ENCODE measurements at regions not wholly inside any gene's neighbourhood (a gene's known extent, or its start where the extent isn't known, plus 50 kb on each side); places are given as distances from the start of the nearest gene placed in this dataset.

DNA sequence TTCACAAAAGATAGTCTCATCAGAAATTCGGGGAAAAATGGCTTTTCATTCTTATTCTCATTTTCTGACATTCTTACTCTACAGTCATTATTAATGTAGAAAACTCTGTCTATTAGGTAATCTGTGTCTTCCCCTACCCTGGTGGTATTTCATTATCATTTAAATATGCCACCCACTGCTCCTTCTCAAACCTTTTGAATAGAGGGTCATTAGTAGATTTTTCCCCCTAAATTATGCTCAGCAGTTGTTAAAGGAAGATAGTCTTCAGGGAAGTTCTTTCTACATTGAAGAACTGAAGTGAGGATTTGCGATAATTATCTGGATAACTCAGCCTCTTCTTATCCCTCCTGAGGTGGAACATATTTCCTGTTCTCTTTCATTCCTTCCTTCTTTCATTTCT lies 989.5 kb upstream of the RBFOX1 start:
- TF ChIP-seq FOXK2 (IDR thresholded peaks at IDR 0.05) (no peak), LEF1 (IDR thresholded peaks at IDR 0.05; ENCODE audit: borderline replicate concordance) (no peak), SP1 (IDR thresholded peaks at IDR 0.05) (no peak), BHLHE40 (IDR thresholded peaks at IDR 0.05; ENCODE audit: borderline replicate concordance) (no peak), FOXM1 (IDR thresholded peaks at IDR 0.05; ENCODE audit: borderline replicate concordance) (no peak), TARDBP (IDR thresholded peaks at IDR 0.05) (no peak), NFRKB (IDR thresholded peaks at IDR 0.05) (no peak), FOXA1 (IDR thresholded peaks at IDR 0.05) (no peak), SUZ12 (IDR thresholded peaks at IDR 0.05) (no peak), ELF4 (IDR thresholded peaks at IDR 0.05) (no peak), CTBP1 (IDR thresholded peaks at IDR 0.05; ENCODE audit: borderline replicate concordance) (no peak), HDGF (IDR thresholded peaks at IDR 0.05; ENCODE audit: borderline replicate concordance) (no peak), ARNT (IDR thresholded peaks at IDR 0.05) (no peak), L3MBTL2 (conservative IDR thresholded peaks at IDR 0.05) (no peak), ZNF384 (IDR thresholded peaks at IDR 0.05) (no peak)
- TF ChIP-seq, protein P1, sequence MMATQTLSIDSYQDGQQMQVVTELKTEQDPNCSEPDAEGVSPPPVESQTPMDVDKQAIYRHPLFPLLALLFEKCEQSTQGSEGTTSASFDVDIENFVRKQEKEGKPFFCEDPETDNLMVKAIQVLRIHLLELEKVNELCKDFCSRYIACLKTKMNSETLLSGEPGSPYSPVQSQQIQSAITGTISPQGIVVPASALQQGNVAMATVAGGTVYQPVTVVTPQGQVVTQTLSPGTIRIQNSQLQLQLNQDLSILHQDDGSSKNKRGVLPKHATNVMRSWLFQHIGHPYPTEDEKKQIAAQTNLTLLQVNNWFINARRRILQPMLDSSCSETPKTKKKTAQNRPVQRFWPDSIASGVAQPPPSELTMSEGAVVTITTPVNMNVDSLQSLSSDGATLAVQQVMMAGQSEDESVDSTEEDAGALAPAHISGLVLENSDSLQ (IDR thresholded peaks at IDR 0.05), result no peak
- DNase-seq (ENCODE audit: extremely low spot score), result no peak
- ChIA-PET CTCF (no interaction called here), POLR2A (no interaction called here)

DNA sequence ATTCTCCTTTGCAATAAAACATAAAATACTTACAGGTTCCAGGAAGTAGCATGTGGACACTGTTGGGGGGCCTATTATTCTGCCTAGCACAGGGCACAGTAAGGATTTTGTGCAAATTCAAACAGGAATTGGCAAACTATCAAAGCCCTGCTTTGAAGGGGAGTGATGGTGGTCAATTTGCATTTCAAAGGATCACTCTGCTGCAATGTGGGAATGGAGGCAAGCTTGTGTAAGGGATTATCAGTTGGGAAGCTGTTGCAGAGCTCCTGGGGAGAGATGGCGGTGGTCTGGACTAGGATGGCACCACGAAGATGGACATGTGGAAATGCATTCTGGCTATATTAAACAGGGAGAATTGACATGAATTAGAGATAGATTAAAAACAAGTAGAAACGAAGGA lies 990.7 kb upstream of the RBFOX1 start:
- DNase-seq (ENCODE audit: extremely low spot score), result no peak
- CTCF ChIA-PET, result no interaction called here
- TF ChIP-seq ARNT (IDR thresholded peaks at IDR 0.05) (no peak), ELF4 (IDR thresholded peaks at IDR 0.05) (no peak), NFRKB (IDR thresholded peaks at IDR 0.05) (no peak), LEF1 (IDR thresholded peaks at IDR 0.05; ENCODE audit: borderline replicate concordance) (no peak), FOXK2 (IDR thresholded peaks at IDR 0.05) (no peak), SUZ12 (IDR thresholded peaks at IDR 0.05) (no peak), BHLHE40 (IDR thresholded peaks at IDR 0.05; ENCODE audit: borderline replicate concordance) (no peak), ZNF384 (IDR thresholded peaks at IDR 0.05) (no peak), SP1 (IDR thresholded peaks at IDR 0.05) (no peak), TARDBP (IDR thresholded peaks at IDR 0.05) (no peak), FOXA1 (IDR thresholded peaks at IDR 0.05) (no peak), CTBP1 (IDR thresholded peaks at IDR 0.05; ENCODE audit: borderline replicate concordance) (no peak), FOXM1 (IDR thresholded peaks at IDR 0.05; ENCODE audit: borderline replicate concordance) (no peak), L3MBTL2 (conservative IDR thresholded peaks at IDR 0.05) (no peak)
- TF ChIP-seq, protein P1 (IDR thresholded peaks at IDR 0.05), result no peak
- POLR2A ChIA-PET, result no interaction called here

DNA sequence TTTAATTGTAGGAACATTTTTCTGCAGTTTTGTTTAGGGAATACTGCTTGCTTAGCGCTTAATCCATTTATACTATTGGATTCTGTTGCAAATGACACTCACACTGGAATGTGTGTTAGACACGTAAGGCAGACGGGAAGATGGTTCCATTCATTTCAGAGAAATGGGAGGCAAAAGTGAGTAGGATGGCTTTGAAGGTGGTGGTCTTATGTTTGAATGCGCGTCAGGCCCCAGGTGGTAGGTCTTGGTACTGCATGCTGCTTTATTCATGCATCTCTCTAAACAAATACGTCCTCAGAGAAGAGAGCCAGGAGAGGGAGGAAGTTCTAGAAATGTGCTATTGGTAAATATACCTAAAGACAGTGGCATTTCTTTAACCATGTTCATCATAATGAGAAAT lies 997.6 kb upstream of the RBFOX1 start:
- TF ChIP-seq, protein P1 (IDR thresholded peaks at IDR 0.05), result no peak
- TF ChIP-seq TARDBP (IDR thresholded peaks at IDR 0.05) (no peak), ZNF384 (IDR thresholded peaks at IDR 0.05) (no peak)
- POLR2A ChIA-PET, result no interaction called here
- DNase-seq (ENCODE audit: extremely low spot score), result peak; percentile 38
- CTCF ChIA-PET, result no interaction called here

DNA sequence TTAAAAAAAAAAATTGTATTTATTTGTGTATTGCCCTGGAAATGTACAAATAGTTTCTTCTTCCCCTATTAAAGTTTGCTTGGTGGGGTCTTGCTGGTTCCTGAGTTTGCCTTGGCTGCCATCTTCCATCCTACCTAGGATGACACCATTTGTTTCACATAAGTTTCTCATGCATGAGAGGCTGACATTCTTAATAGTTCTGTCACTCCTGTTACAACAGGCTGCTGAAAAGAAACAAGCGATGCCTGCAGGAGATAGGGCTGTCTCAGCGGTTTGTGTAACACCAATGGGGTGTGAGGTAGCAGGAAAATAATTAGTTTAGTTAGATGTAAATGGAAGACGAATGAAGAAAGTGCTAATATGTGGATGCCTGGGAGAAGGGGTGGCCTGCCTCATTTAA lies 1000.9 kb upstream of the RBFOX1 start:
- ChIA-PET POLR2A (no interaction called here), CTCF (no interaction called here)
- no peak for TF ChIP-seq FOXK2 (IDR thresholded peaks at IDR 0.05)
- TF ChIP-seq ELF4 (IDR thresholded peaks at IDR 0.05), result no peak
- no peak for TF ChIP-seq HDGF (IDR thresholded peaks at IDR 0.05; ENCODE audit: borderline replicate concordance)
- TF ChIP-seq ARNT (IDR thresholded peaks at IDR 0.05), result no peak
- TF ChIP-seq CTBP1 (IDR thresholded peaks at IDR 0.05; ENCODE audit: borderline replicate concordance), result no peak
- no peak for TF ChIP-seq SP1 (IDR thresholded peaks at IDR 0.05)
- no peak for TF ChIP-seq NFRKB (IDR thresholded peaks at IDR 0.05)
- no peak for TF ChIP-seq FOXM1 (IDR thresholded peaks at IDR 0.05; ENCODE audit: borderline replicate concordance)
- DNase-seq (ENCODE audit: extremely low spot score), result no peak

DNA sequence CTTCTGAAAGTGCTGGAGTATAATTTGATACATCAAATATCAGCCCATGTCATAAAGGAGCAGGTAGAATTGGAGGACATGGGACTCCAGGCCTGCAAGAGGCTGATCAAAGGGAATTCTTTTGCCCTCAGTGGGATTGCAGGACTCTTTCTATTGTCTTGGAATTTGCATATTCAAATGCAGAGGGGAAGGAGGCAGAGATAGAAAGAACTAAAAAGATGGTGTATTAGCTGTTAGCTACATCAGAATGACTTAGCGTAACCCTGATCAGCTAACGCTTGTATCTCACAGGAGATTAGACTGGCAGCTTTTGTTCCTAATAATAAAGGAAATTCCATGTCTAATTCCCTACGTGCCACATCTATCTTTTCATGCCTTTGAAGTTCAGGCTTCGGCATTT lies 1014.7 kb upstream of the RBFOX1 start:
- TF ChIP-seq ELF4 (IDR thresholded peaks at IDR 0.05) (no peak), BHLHE40 (IDR thresholded peaks at IDR 0.05; ENCODE audit: borderline replicate concordance) (no peak), FOXK2 (IDR thresholded peaks at IDR 0.05) (no peak), CTBP1 (IDR thresholded peaks at IDR 0.05; ENCODE audit: borderline replicate concordance) (no peak), SUZ12 (IDR thresholded peaks at IDR 0.05) (no peak), FOXA1 (IDR thresholded peaks at IDR 0.05) (no peak), HDGF (IDR thresholded peaks at IDR 0.05; ENCODE audit: borderline replicate concordance) (no peak), L3MBTL2 (conservative IDR thresholded peaks at IDR 0.05) (no peak), LEF1 (IDR thresholded peaks at IDR 0.05; ENCODE audit: borderline replicate concordance) (no peak)
- TF ChIP-seq, protein P1 (IDR thresholded peaks at IDR 0.05), result no peak
- CTCF ChIA-PET, result no interaction called here
- no peak for DNase-seq (ENCODE audit: extremely low spot score)
- POLR2A ChIA-PET, result no interaction called here

DNA sequence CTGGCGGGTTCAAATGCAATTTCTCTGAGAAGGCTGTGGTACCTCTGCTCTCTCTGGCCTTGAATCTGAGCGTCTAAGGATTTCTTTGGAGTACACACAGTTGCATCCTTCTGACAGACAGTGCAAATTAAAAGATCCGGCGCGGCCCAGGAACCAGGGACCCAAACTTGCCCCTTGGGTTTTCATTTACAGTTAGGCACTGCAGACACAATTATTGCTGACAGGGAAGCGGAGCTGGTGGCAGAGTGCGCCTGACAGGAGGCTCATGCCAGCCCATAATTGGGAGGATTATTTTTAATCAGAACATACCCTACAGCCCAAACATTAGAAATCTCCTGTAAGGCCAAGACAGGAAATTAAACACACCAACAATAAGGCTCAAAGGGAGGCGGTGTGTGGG lies 1023.4 kb upstream of the RBFOX1 start:
- CTCF ChIA-PET, result no interaction called here
- POLR2A ChIA-PET, result no interaction called here
- TF ChIP-seq BHLHE40 (IDR thresholded peaks at IDR 0.05; ENCODE audit: borderline replicate concordance) (no peak), ZNF384 (IDR thresholded peaks at IDR 0.05) (no peak), FOXA1 (IDR thresholded peaks at IDR 0.05) (no peak)
- no peak for DNase-seq (ENCODE audit: extremely low spot score)
